Lower leg skin (tissue), 4 donors: ENCODE measurements at regions not wholly inside any gene's neighbourhood (a gene's known extent, or its start where the extent isn't known, plus 50 kb on each side); places are given as distances from the start of the nearest gene placed in this dataset.

Experiments used
- DNase-seq, 2 donors: peaks; one replicate each; pipeline ENCODE4 v3.0.0-alpha.2; 2019; ENCODE audit warnings: low spot score in 2 of 2
- H3K4me3 ChIP-seq: fragments of 200-600 bp; sonication (generic); 2 replicates; pipeline ENCODE4 v1.5.1; 2017; ENCODE audit warnings: mild to moderate bottlenecking, low read depth; ENCODE audit not compliant: poor library complexity, severe bottlenecking
- CTCF ChIP-seq, 3 donors: fragments of 450-650 bp; IDR thresholded peaks; one replicate each; pipeline ENCODE4 v1.5.1; 2016; ENCODE audit warnings: antibody characterized with exemption in 3 of 3, mild to moderate bottlenecking in 3 of 3, moderate library complexity in 2 of 3
- POLR2A ChIP-seq, 2 donors: fragments of 450-650 bp; IDR thresholded peaks; one replicate each; pipeline ENCODE4 v1.6.1; 2016 to 2017; ENCODE audit warnings: antibody characterized with exemption in 2 of 2, mild to moderate bottlenecking in 1 of 2, moderate library complexity in 1 of 2
- WGBS, 2 donors: methylation state at CpG; one replicate each; pipeline ENCODE4 v1.1.5; 2018; 5-methylcytosine and 5-hydroxymethylcytosine counted together
- intact Hi-C: fragments of 100-400 bp; cut with DNase I; formaldehyde crosslinking; loops from one replicate; pipeline ENCODE4 v1.15.0; 2023; ENCODE audit warnings: low total_unique reads

- WGBS, 2 donors, result 65 to 66% methylated on average over 2 of the region's 2 CpGs
- TF ChIP-seq CTCF (IDR thresholded peaks at IDR 0.05) (no peak), POLR2A (IDR thresholded peaks at IDR 0.05) (no peak)
- DNase-seq, result no peak
- H3K4me3 ChIP-seq, result no peak overlapping the region
- intact Hi-C loops, result no loop called here
These were observed 203.8 kb upstream of the TACR3 start for GRCh38 chr4:103923551-103923950.

GRCh38 chr4:103918214-103918613 lies 198.4 kb upstream of the TACR3 start:
- TF ChIP-seq POLR2A (IDR thresholded peaks at IDR 0.05), result no peak
- TF ChIP-seq CTCF (IDR thresholded peaks at IDR 0.05), result no peak
- H3K4me3 ChIP-seq, result no peak overlapping the region
- WGBS, 2 donors, result 83 to 90% methylated on average over 1 of the region's 1 CpG
- no peak for DNase-seq
- intact Hi-C loops, result no loop called here

GRCh38 chr4:103915224-103915869 lies 195.6 kb upstream of the TACR3 start:
- 31 to 62% methylated on average over 3 of the region's 3 CpGs for whole genome bisulfite sequencing, 2 donors
- TF ChIP-seq POLR2A (IDR thresholded peaks at IDR 0.05), result no peak
- no peak for TF ChIP-seq CTCF (IDR thresholded peaks at IDR 0.05)
- intact Hi-C loops, result no loop called here
- no peak overlapping the region for H3K4me3 ChIP-seq
- no peak for DNase-seq

- no peak for DNase-seq
- TF ChIP-seq CTCF (IDR thresholded peaks at IDR 0.05), result no peak
- TF ChIP-seq POLR2A (IDR thresholded peaks at IDR 0.05), result no peak
These were observed 187.6 kb upstream of the TACR3 start for GRCh38 chr4:103907414-103907813.

GRCh38 chr4:103904123-103904522 lies 184.3 kb upstream of the TACR3 start:
- intact Hi-C loops, result no loop called here
- no peak for DNase-seq
- TF ChIP-seq CTCF (IDR thresholded peaks at IDR 0.05), result no peak
- no peak for TF ChIP-seq POLR2A (IDR thresholded peaks at IDR 0.05)
- H3K4me3 ChIP-seq, result no peak overlapping the region

More at GRCh38 chr4:103907414-103907813, 187.6 kb upstream of the TACR3 start:
- intact Hi-C loops, result no loop called here
- H3K4me3 ChIP-seq, result no peak overlapping the region
- 77 to 84% methylated on average over 2 of the region's 2 CpGs for WGBS, 2 donors

GRCh38 chr4:103902730-103903129 lies 182.9 kb upstream of the TACR3 start:
- TF ChIP-seq POLR2A (IDR thresholded peaks at IDR 0.05) (no peak), CTCF (IDR thresholded peaks at IDR 0.05) (no peak)
- no peak overlapping the region for H3K4me3 ChIP-seq
- 85 to 89% methylated on average over 2 of the region's 2 CpGs for WGBS, 2 donors
- intact Hi-C loops, result no loop called here
- DNase-seq, result no peak
